Astrocyte (in vitro differentiated cells and primary cell): ENCODE measurements at regions not wholly inside any gene's neighbourhood (a gene's known extent, or its start where the extent isn't known, plus 50 kb on each side); places are given as distances from the start of the nearest gene placed in this dataset.

ENCODE experiments used
- EZH2 ChIP-seq: IDR thresholded peaks from 2 replicates; pipeline ENCODE4 v1.6.1; 2012; ENCODE audit warnings: mild to moderate bottlenecking, low read length, inconsistent platforms; ENCODE audit not compliant: insufficient read depth
- TF ChIP-seq, protein P1 (sequence below): IDR thresholded peaks from 2 replicates; pipeline ENCODE4 v1.5.1; 2011; ENCODE audit warnings: low read depth, mild to moderate bottlenecking, inconsistent platforms, low read length, moderate library complexity; ENCODE audit not compliant: insufficient read depth

DNA sequence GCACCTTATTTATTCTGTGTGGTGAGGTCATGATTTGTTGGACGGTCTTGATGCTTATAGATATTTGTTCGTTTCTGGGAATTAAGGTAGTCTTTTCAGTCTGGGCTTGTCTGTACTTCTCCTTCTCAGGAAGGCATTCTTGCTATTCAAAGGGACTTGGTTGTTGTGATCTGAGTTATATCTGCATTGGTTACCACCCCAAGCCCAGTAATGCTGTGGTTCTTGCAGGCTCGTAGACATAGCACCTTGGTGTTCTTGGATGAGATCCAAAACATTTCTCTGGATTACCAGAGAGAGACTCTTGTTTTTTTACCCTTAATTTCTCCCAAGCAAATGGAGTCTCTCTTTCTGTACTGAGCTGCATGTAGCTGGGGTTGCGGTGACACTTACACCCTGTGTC is 128.0 kb upstream of the CBLB start:
- TF ChIP-seq EZH2 = no peak
- TF ChIP-seq, protein P1, sequence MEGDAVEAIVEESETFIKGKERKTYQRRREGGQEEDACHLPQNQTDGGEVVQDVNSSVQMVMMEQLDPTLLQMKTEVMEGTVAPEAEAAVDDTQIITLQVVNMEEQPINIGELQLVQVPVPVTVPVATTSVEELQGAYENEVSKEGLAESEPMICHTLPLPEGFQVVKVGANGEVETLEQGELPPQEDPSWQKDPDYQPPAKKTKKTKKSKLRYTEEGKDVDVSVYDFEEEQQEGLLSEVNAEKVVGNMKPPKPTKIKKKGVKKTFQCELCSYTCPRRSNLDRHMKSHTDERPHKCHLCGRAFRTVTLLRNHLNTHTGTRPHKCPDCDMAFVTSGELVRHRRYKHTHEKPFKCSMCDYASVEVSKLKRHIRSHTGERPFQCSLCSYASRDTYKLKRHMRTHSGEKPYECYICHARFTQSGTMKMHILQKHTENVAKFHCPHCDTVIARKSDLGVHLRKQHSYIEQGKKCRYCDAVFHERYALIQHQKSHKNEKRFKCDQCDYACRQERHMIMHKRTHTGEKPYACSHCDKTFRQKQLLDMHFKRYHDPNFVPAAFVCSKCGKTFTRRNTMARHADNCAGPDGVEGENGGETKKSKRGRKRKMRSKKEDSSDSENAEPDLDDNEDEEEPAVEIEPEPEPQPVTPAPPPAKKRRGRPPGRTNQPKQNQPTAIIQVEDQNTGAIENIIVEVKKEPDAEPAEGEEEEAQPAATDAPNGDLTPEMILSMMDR = no peak
